GM19372 (cell line): ENCODE measurements at regions not wholly inside any gene's neighbourhood (a gene's known extent, or its start where the extent isn't known, plus 50 kb on each side); places are given as distances from the start of the nearest gene placed in this dataset.
A peak's percentile ranks its signal among the peaks of the same experiment; 100 is the strongest.
"Not testable (repeated sequence)": the region's sequence is repeated elsewhere in the genome, so short reads cannot be mapped to it uniquely, and the experiment has no call there.

Experiments
- ATAC-seq: cut with Tn5 transposase; IDR thresholded peaks from one replicate; pipeline ENCODE4 v1.9.1; 2021; ENCODE audit warnings: mild to moderate bottlenecking, low read depth, moderate library complexity; ENCODE audit not compliant: unreplicated experiment

- not testable (repeated sequence) for ATAC-seq
Observed at GRCh38 chr2:61723364-61723763, 130.5 kb downstream of the FAM161A start.

DNA sequence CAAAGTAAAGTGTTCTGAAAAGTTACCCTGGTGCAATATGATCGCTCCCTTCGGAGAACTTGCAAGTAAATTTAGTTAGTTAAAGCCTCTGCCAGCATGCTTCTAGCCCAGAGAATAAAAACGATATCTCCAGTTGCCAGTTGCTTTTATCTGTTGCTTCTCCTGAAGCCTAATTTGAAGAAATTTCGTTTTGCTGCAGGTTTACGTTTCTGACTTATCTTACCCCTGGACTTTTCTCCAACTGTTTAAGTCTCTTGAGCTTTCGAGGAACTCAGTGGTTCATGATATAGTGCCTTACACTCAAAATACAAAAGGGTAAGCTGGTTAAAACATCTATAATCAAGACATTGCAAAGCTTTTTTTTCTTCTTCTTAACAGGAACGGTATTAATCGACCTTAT, 131.1 kb downstream of the FAM161A start:
- no peak for ATAC-seq

DNA sequence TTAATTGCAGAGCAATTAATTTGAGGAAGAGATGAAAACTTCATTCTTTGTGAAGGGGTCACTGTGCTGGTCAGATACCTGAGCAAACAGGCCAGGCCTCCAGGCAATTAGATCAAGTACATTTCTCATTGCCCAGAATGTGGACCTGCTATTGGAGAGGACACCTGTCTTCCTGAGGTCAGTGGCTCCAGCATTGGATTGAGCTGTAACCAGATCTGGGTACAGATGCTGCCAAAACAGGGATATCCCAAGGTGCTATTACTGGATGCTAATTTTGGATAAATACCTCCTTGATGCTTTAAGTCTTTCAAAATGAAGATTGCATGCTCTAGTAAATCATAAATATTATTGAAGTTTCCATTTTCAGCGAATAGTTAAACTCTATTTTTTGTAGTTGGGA, 131.5 kb downstream of the FAM161A start:
- no peak for ATAC-seq

GRCh38 chr2:61721382-61721781, 132.5 kb downstream of the FAM161A start:
- no peak for ATAC-seq

DNA sequence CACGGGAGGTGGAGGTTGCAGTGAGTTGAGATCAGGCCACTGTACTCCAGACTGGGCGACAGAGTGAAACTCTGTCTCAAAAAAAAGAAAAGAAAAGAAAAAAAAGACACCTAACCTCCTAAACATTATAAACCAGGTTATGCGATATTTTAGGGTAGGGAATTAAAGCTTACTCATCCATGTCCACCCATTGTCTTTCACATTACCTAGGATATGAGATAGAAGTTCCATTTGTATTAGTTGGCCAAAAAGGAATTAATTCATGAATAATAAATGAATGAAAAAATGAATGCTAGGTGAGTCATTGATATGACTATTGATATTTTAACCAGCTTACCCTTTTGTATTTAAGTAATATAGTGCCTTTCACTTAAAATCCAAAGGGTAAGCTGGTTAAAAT, 132.9 kb downstream of the FAM161A start:
- no peak for ATAC-seq

- no peak for ATAC-seq
Observed at GRCh38 chr2:61718965-61719364, 134.9 kb downstream of the FAM161A start.

DNA sequence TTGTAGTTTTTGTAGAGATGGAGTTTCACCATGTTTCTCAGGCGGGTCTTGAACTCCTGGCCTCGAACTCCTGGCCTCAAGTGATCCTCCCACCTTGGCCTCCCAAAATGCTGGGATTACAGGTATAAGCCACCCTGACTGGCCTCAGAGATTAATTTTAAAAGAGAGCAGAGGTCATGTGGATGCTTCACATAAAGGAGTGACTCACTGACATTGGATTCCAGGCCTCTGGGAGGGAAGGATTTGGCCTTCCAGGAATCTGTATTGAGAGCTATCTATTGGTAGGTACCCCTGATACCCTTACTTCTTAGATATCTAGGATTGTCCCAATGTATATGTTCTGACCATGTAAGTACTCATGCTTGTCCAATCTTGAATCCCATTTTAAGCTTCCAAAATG, 138.4 kb downstream of the FAM161A start:
- ATAC-seq, result no peak

DNA sequence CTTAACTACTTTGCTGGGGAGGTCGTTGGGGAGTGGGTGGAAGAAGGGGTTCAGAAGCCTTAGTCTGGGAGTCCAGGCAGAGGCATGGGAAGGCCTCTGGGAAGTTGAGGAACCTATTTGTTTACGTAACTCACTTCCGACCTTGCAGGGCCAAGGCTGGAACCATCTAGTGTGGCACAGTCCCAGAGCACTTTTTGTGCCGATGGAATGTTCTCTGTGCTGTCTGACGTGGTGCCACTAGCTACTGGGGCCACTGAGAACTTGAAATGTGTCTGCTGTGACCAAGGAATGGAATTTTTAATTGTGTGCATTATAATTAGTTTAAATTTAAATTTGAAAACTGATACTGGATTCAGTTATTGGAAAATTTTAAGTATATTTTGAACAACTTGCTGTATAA, 139.7 kb downstream of the FAM161A start:
- ATAC-seq, result no peak

- ATAC-seq, result no peak
Observed at GRCh38 chr2:61713457-61713856, 140.4 kb downstream of the FAM161A start.

GRCh38 chr2:61712060-61712459, 141.8 kb downstream of the FAM161A start:
- ATAC-seq, result no peak

DNA sequence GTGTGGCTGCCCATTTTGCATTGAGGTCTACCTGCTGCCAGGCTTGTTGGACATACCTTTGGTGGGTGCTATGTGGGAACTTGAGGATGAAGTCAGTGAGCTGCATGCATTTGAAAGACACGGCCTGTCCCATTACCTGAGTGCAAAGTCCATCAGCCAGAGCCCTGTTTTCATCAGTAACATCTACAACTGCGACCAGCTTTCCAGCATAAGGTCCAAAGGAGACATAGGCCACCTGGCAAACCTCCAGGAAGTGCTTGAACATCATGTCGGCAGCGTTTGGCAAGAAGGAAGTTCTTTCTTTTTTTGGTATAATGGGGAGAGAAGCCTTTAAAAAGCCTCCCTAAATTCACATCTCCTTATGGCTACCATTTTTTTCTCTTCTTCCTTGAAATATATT, 143.1 kb downstream of the FAM161A start:
- no peak for ATAC-seq

DNA sequence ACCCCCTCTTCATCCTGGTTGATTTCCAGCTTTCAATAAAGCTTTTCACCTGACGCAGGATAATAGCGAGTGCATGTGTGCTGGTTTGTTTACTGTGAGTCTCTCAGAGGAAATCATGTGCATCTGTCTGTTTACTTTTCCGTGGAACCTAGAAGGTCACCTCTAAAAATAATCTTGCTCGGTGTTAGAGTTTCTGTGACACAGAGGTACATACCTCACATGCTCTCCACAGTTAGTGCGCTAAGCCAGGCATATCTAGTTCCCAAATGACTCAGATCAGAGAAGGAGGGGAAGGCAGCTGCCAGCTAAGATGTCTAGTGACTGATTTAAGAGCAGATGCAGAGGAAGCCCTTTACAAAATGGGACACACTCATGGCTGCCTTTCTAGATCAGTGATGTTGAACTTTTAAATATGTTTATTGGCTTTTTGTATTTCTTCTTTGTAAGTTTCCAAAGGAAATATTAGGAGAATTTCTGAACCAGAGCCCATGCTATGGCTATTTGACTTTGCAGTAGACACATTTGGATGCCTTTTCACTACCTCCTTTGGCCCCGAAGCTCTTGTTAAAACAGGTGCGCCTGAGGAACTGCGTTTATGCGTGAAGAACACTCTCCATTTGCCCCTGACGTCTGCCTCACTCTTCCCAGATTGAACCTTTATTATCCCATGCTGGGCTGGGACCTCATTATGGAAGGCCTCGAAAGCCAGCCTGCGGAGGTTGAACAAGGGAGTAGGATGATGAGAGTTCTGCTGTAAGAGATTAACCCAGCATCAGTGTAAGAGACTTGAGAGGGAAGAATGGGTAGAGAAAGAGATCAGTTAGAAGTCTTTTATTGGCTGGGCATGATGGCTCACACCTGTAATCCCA, 145.6 kb downstream of the FAM161A start:
- ATAC-seq, result peak; percentile 96

DNA sequence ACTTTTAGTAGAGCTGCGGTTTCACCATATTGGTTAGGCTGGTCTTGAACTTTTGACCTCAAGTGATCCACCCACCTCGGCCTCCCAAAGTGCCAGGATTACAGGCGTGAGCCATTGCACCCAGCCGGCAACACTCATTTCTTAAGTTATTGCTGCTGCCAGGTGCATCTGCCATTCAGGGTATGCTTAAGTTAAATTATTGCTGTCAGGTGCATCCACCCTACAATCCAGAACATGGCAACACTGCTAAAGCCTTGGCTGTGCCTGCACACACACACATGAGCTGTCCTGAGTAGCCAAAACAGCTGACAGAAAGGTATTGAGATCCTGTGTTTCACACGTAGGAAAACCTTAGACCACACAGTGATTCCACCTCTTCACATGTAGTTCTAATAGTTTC, 148.2 kb downstream of the FAM161A start:
- no peak for ATAC-seq

- no peak for ATAC-seq
Observed at GRCh38 chr2:61704364-61704763, 149.5 kb downstream of the FAM161A start.

DNA sequence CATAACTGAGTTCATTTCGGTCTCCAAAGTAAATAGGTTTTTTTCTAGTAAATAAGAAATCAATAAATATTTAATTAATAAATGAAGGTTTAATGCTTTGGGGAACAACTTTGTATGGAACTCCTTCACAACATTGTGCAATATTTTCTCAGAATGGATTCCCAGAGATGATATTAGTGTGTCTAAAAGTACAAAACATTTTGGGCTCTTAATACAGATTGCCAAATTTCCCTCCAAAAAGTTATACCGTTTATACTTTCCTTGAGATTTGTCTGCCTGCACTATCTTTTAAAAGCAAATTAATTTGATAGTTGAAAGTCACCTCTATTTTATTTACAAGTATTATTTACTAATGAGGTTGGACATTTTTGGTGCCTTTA, 151.8 kb downstream of the FAM161A start:
- no peak for ATAC-seq

GRCh38 chr2:61700464-61700863, 153.4 kb downstream of the FAM161A start:
- ATAC-seq, result no peak

DNA sequence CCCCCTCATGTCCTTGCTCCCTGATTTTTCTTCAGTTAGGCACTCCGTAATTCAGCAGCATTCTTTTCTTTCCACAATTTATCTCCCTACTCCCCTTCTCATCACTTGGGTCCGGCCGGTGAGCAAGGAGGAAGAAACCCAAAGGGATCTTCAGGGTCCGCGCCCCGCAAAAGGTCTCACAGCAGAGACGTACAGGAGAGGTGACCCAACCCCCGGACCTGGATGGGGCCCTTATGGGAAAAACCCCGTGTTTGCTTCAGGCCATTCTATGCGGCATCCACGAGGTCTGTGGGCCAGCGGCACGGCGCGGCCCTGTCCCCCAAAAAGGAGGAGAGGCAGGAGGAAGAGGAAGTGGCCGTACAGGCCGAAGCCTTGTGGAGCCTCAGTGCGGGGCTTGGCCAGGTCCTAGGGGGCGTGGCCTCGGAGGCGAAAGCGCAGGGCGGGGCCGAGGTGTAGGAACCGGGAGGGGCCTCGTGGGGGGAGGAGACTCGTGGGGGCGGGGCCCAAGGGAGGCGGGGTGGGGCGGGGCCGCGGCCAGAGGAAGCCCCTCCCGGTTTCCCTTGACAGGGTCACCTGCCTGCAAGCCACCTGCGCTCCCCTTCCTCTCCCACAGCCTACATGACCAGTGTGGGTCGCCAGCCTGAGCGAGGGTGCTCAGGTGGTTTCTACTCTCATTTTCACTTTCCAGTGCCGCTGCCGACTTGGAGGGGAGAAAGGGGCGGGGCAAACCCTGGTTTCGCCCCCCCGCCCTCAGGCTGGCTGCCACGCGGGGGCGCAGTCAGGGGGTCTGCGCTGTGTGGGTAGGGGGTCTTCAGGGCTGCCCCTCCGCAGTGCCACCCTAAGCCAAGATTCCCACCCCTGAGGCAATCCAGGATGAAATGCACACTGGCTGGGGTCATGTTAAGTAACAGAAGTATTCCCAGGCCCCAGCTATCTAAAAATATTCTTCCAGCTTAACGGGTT, 156.4 kb upstream of the XPO1 start:
- ATAC-seq, result peak; percentile 91

DNA sequence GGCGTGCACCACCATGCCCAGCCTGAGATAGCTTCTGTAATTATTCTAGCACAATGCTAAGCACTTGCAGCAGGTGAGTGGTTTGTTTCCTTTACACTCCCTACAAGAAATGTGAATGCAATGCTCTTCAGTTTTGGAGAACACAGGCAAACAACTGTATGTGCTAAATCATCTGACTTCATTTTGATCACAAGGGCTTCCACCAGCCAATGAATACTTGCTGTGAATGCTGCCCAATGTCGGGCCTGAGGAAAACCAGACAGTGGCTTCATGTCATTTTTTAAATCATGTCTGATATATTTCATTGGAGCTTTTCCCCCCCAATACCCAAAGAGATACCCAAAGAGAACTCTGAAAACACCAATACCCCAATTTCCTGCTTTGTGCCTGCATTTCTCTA, 155.6 kb upstream of the XPO1 start:
- no peak for ATAC-seq

GRCh38 chr2:61690078-61690596, 152.0 kb upstream of the XPO1 start:
- ATAC-seq, result no peak

DNA sequence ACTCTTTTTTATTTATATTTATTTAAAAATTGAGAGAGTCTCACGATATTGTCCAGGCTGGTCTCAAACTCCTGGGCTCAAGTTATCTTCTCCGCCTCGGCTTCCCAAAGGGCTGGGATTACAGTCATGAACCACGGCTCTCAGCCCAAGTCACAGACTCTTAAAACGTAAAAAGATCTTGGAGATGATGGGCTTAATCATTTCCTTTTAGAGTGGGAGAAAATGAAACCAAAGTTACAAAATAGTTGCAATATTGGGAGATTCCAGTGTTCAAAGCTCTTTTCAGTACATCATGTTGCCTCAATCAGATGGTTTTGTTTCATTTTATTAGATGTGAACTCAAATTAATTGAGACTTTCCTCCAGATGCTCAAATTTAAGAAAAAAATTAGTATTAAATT, 151.4 kb upstream of the XPO1 start:
- no peak for ATAC-seq
